CD14-positive monocyte (primary cell): ENCODE measurements at regions not wholly inside any gene's neighbourhood (a gene's known extent, or its start where the extent isn't known, plus 50 kb on each side); places are given as distances from the start of the nearest gene placed in this dataset.

Experiments
- DNase-seq, 3 donors: peaks; one replicate each; pipeline ENCODE4 v3.0.0-alpha.2; 2011 to 2022
- H2AFZ ChIP-seq: 2 replicates; pipeline ENCODE4 v1.6.0; 2012; ENCODE audit warnings: mild to moderate bottlenecking, low read depth, low read length, inconsistent platforms; ENCODE audit not compliant: insufficient read depth, poor library complexity, severe bottlenecking
- H3K27ac ChIP-seq, 2 donors: 1 replicate in 1 of 2; 2 replicates in 1 of 2; pipeline ENCODE4 v1.5.1; 2012 to 2013; ENCODE audit warnings: low read length in 2 of 2, control low read depth in 1 of 2, inconsistent platforms in 1 of 2, low read depth in 1 of 2, mild to moderate bottlenecking in 1 of 2
- H3K27me3 ChIP-seq, 2 donors: one replicate each; pipeline versions ENCODE4 v1.6.0 to v1.6.1; 2011 to 2013; ENCODE audit warnings: low read length in 2 of 2; ENCODE audit not compliant: control insufficient read depth in 2 of 2, insufficient read depth in 2 of 2
- H3K36me3 ChIP-seq, 2 donors: replicated peaks in 1 of 2; 1 replicate in 1 of 2; 2 replicates in 1 of 2; pipeline versions ENCODE4 v1.5.1 to v1.6.1; 2012 to 2013; ENCODE audit warnings: low read length in 2 of 2, control low read depth in 1 of 2, inconsistent platforms in 1 of 2, mild to moderate bottlenecking in 1 of 2; ENCODE audit not compliant: insufficient read depth in 2 of 2, control insufficient read depth in 1 of 2
- H3K4me1 ChIP-seq, 2 donors: 1 replicate in 1 of 2; 2 replicates in 1 of 2; pipeline versions ENCODE4 v1.5.1 to v1.6.1; 2012 to 2013; ENCODE audit warnings: low read length in 2 of 2, control low read depth in 1 of 2, inconsistent platforms in 1 of 2, mild to moderate bottlenecking in 1 of 2, moderate library complexity in 1 of 2; ENCODE audit not compliant: insufficient read depth in 2 of 2, control insufficient read depth in 1 of 2
- H3K4me2 ChIP-seq: replicated peaks from 2 replicates; pipeline ENCODE3; 2012; ENCODE audit warnings: low read length, moderate library complexity, mild to moderate bottlenecking; ENCODE audit not compliant: poor library complexity, severe bottlenecking; ENCODE audit errors: extremely low read depth
- H3K4me3 ChIP-seq, 3 experiments: fragments of 200-600 bp in 1 of 3; sonication (generic) in 1 of 3; replicated peaks in 1 of 3; 1 replicate in 2 of 3; 2 replicates in 1 of 3; pipeline ENCODE4 v1.5.1; 2011 to 2013; ENCODE audit warnings: low read length in 3 of 3, mild to moderate bottlenecking in 3 of 3, control low read depth in 2 of 3, low read depth in 2 of 3, inconsistent platforms in 1 of 3, moderate library complexity in 1 of 3
- H3K79me2 ChIP-seq: 2 replicates; pipeline ENCODE4 v1.6.0; 2012; ENCODE audit warnings: mild to moderate bottlenecking, control low read depth, inconsistent platforms, low read length, moderate library complexity; ENCODE audit not compliant: insufficient read depth
- H3K9ac ChIP-seq: 2 replicates; pipeline ENCODE4 v1.6.0; 2017; ENCODE audit warnings: low read length, mild to moderate bottlenecking; ENCODE audit not compliant: insufficient read depth, poor library complexity, severe bottlenecking
- H3K9me3 ChIP-seq, 2 donors: replicated peaks in 1 of 2; 1 replicate in 1 of 2; 2 replicates in 1 of 2; pipeline versions ENCODE4 v1.5.1 to v1.6.1; 2012 to 2013; ENCODE audit warnings: low read length in 2 of 2, control low read depth in 1 of 2; ENCODE audit not compliant: control insufficient read depth in 1 of 2, insufficient read depth in 1 of 2
- H4K20me1 ChIP-seq: 2 replicates; pipeline ENCODE4 v1.6.0; 2012; ENCODE audit warnings: mild to moderate bottlenecking, low read length, control low read depth, moderate library complexity; ENCODE audit not compliant: insufficient read depth
- H3K27ac Mint-ChIP-seq, 7 donors: one replicate each; pipeline ENCODE4 v1.8.0; 2020; ENCODE audit warnings: mild to moderate bottlenecking in 7 of 7, mixed read lengths in 7 of 7, moderate library complexity in 6 of 7, inconsistent platforms in 2 of 7
- H3K27me3 Mint-ChIP-seq, 3 donors: one replicate each; pipeline ENCODE4 v1.8.0; 2021 to 2022; ENCODE audit warnings: low read depth in 3 of 3, mild to moderate bottlenecking in 3 of 3, mixed read lengths in 3 of 3, moderate library complexity in 3 of 3, inconsistent platforms in 1 of 3
- H3K36me3 Mint-ChIP-seq, 2 donors: one replicate each; pipeline ENCODE4 v1.8.0; 2020; ENCODE audit warnings: mixed read lengths in 2 of 2, inconsistent platforms in 1 of 2, mild to moderate bottlenecking in 1 of 2
- H3K4me1 Mint-ChIP-seq: one replicate; pipeline ENCODE4 v1.8.0; 2020; ENCODE audit warnings: mild to moderate bottlenecking, mixed read lengths
- H3K4me3 Mint-ChIP-seq, 2 donors: one replicate each; pipeline ENCODE4 v1.8.0; 2020; ENCODE audit warnings: mild to moderate bottlenecking in 2 of 2, mixed read lengths in 2 of 2, moderate library complexity in 1 of 2
- H3K9me3 Mint-ChIP-seq, 7 donors: one replicate each; pipeline ENCODE4 v1.8.0; 2020 to 2022; ENCODE audit warnings: mixed read lengths in 7 of 7, mild to moderate bottlenecking in 6 of 7, moderate library complexity in 6 of 7, inconsistent platforms in 2 of 7
- CTCF ChIP-seq: fragments of 200-600 bp; IDR thresholded peaks from one replicate; pipeline ENCODE4 v1.8.0; 2022; ENCODE audit warnings: antibody characterized with exemption, mild to moderate bottlenecking
- WGBS: methylation state at CpG from one replicate; pipeline ENCODE4 v1.1.5; 2013; ENCODE audit warnings: missing lambda C conversion rate; ENCODE audit not compliant: insufficient coverage; 5-methylcytosine and 5-hydroxymethylcytosine counted together
- intact Hi-C, 2 donors: fragments of 100-400 bp; cut with micrococcal nuclease; formaldehyde crosslinking; loops; one replicate each; pipeline versions ENCODE4 v1.15.0 to v1.15.1; 2023

- Histone ChIP-seq H3K27ac (no peak overlapping the region), H3K4me2 (no peak overlapping the region), H3K9ac (no peak overlapping the region), H2AFZ (no peak overlapping the region), H4K20me1 (no peaks in the 10 kb centered on the region), H3K36me3 (no peaks in the 10 kb centered on the region), H3K27me3 (no peaks in the 10 kb centered on the region), H3K4me1 (no peaks in the 10 kb centered on the region), H3K79me2 (no peaks in the 10 kb centered on the region), H3K9me3 (no peaks in the 10 kb centered on the region), H3K4me3 (no peak overlapping the region)
- H3K9me3 Mint-ChIP-seq = peaks cover 0 to 4% (median 0%) of the 10 kb centered on the region in 7 donors
- no peaks in the 10 kb centered on the region for H3K36me3 Mint-ChIP-seq
- no peak for TF ChIP-seq CTCF
- no peaks in the 10 kb centered on the region for H3K4me1 Mint-ChIP-seq
- H3K27ac Mint-ChIP-seq = no peak overlapping the region
- no peak overlapping the region for H3K4me3 Mint-ChIP-seq
- 88% methylated on average over 10 of the region's 11 CpGs for WGBS
- no peak for DNase-seq
- intact Hi-C loops = no loop called here
- H3K27me3 Mint-ChIP-seq = peaks cover 1 to 3% (median 2%) of the 10 kb centered on the region in 3 donors
Observed at GRCh38 chr13:22168437-22169190, 497.7 kb downstream of the FGF9 start.

GRCh38 chr13:22169473-22169872, 498.6 kb downstream of the FGF9 start:
- H3K4me2 ChIP-seq = no peak overlapping the region
- WGBS = 75% methylated on average over 1 of the region's 2 CpGs
- TF ChIP-seq CTCF = no peak
- peaks cover 0 to 4% (median 0%) of the 10 kb centered on the region in 7 donors for H3K9me3 Mint-ChIP-seq
- no peaks in the 10 kb centered on the region for H3K4me1 ChIP-seq
- H3K27me3 ChIP-seq = no peaks in the 10 kb centered on the region
- no peaks in the 10 kb centered on the region for H3K36me3 ChIP-seq
- peaks cover 1 to 3% (median 2%) of the 10 kb centered on the region in 3 donors for H3K27me3 Mint-ChIP-seq
- H3K9ac ChIP-seq = no peak overlapping the region
- no peak overlapping the region for H3K4me3 Mint-ChIP-seq
- H3K79me2 ChIP-seq = no peaks in the 10 kb centered on the region
- H3K4me3 ChIP-seq = no peak overlapping the region
- no peak overlapping the region for H2AFZ ChIP-seq
- H3K27ac ChIP-seq = no peak overlapping the region
- no peak overlapping the region for H3K27ac Mint-ChIP-seq
- H4K20me1 ChIP-seq = no peaks in the 10 kb centered on the region
- H3K36me3 Mint-ChIP-seq = no peaks in the 10 kb centered on the region
- H3K4me1 Mint-ChIP-seq = no peaks in the 10 kb centered on the region
- no peaks in the 10 kb centered on the region for H3K9me3 ChIP-seq
- intact Hi-C loops = no loop called here
- DNase-seq = no peak
